OCI-LY1 (cell line): ENCODE measurements at regions not wholly inside any gene's neighbourhood (a gene's known extent, or its start where the extent isn't known, plus 50 kb on each side); places are given as distances from the start of the nearest gene placed in this dataset.

ENCODE experiments used
- H2AFZ ChIP-seq: fragments of 200-600 bp; sonication (generic), shearing (Covaris generic); 2 replicates; pipeline ENCODE4 v1.6.0; 2014; ENCODE audit warnings: antibody characterized with exemption, mild to moderate bottlenecking, low read length
- H3F3A ChIP-seq: fragments of 200-600 bp; sonication (generic), shearing (Covaris generic); 2 replicates; pipeline ENCODE4 v1.6.0; 2014; ENCODE audit warnings: mild to moderate bottlenecking, antibody characterized with exemption, low read length, moderate library complexity; ENCODE audit not compliant: insufficient read depth
- H3K27ac ChIP-seq: fragments of 200-600 bp; sonication (generic); 2 replicates; pipeline ENCODE4 v1.5.1; 2014; ENCODE audit warnings: low read length, mixed run types, mild to moderate bottlenecking, low read depth; ENCODE audit not compliant: poor library complexity, severe bottlenecking
- H3K27me3 ChIP-seq: fragments of 200-600 bp; sonication (generic); 2 replicates; pipeline ENCODE4 v1.6.0; 2014; ENCODE audit warnings: antibody characterized with exemption, mild to moderate bottlenecking, low read length, moderate library complexity; ENCODE audit not compliant: insufficient read depth
- H3K36me3 ChIP-seq: fragments of 200-600 bp; sonication (generic); 2 replicates; pipeline ENCODE4 v1.6.1; 2014; ENCODE audit warnings: mild to moderate bottlenecking, antibody characterized with exemption, low read length, moderate library complexity, mixed read lengths; ENCODE audit not compliant: insufficient read depth
- H3K4me1 ChIP-seq: fragments of 200-600 bp; sonication (generic); 2 replicates; pipeline ENCODE4 v1.5.1; 2014; ENCODE audit warnings: mild to moderate bottlenecking, low read length, moderate library complexity; ENCODE audit not compliant: insufficient read depth, severe bottlenecking
- H3K4me2 ChIP-seq: fragments of 200-600 bp; sonication (generic), shearing (Covaris generic); 2 replicates; pipeline ENCODE4 v1.6.1; 2014; ENCODE audit warnings: low read length
- H3K4me3 ChIP-seq: fragments of 200-600 bp; sonication (generic); 2 replicates; pipeline ENCODE4 v1.5.1; 2014; ENCODE audit warnings: low read length, low read depth, mild to moderate bottlenecking, mixed read lengths; ENCODE audit not compliant: poor library complexity, severe bottlenecking
- H3K79me2 ChIP-seq: fragments of 200-600 bp; shearing (Covaris generic); 2 replicates; pipeline ENCODE4 v1.6.1; 2016; ENCODE audit warnings: mixed run types, low read length, mixed read lengths; ENCODE audit not compliant: insufficient read depth
- H3K9ac ChIP-seq: fragments of 200-600 bp; sonication (generic), shearing (Covaris generic); 2 replicates; pipeline ENCODE4 v1.6.1; 2014; ENCODE audit warnings: mild to moderate bottlenecking, low read length, mixed read lengths
- H3K9me2 ChIP-seq: fragments of 200-600 bp; sonication (generic), shearing (Covaris generic); 2 replicates; pipeline ENCODE4 v1.6.1; 2014; ENCODE audit warnings: low read depth, mild to moderate bottlenecking, low read length, mixed read lengths
- H3K9me3 ChIP-seq: fragments of 200-600 bp; shearing (Covaris generic); 2 replicates; pipeline ENCODE4 v1.6.1; 2014; ENCODE audit warnings: low read length, mixed read lengths
- H4K20me1 ChIP-seq: fragments of 200-600 bp; sonication (generic), shearing (Covaris generic); 2 replicates; pipeline ENCODE4 v1.6.0; 2016; ENCODE audit warnings: mild to moderate bottlenecking, low read length; ENCODE audit not compliant: insufficient read depth
- CTCF ChIP-seq: fragments of 200-600 bp; sonication (generic), shearing (Covaris generic); IDR thresholded peaks from 2 replicates; pipeline ENCODE4 v1.5.1; 2017; ENCODE audit warnings: mild to moderate bottlenecking, antibody characterized with exemption, low read length, moderate library complexity, mixed read lengths
- EZH2 ChIP-seq: fragments of 200-600 bp; sonication (generic), shearing (Covaris generic); IDR thresholded peaks from 2 replicates; pipeline ENCODE4 v1.8.0; 2017; ENCODE audit warnings: borderline replicate concordance, mixed run types, mild to moderate bottlenecking, antibody characterized with exemption, low read length, moderate library complexity, mixed read lengths

GRCh38 chr7:40915071-40915470 is 780.3 kb downstream of the SUGCT start:
- Histone ChIP-seq H3K4me3 (no peak overlapping the region), H3K36me3 (no peaks in the 10 kb centered on the region), H3F3A (no peaks in the 10 kb centered on the region), H2AFZ (no peak overlapping the region), H3K27ac (no peak overlapping the region), H3K9me3 (no peaks in the 10 kb centered on the region), H3K9me2 (no peaks in the 10 kb centered on the region), H3K79me2 (no peaks in the 10 kb centered on the region), H3K4me2 (no peak overlapping the region), H3K27me3 (no peaks in the 10 kb centered on the region), H4K20me1 (no peaks in the 10 kb centered on the region), H3K4me1 (no peaks in the 10 kb centered on the region), H3K9ac (no peak overlapping the region)
- TF ChIP-seq CTCF (no peak), EZH2 (no peak)
